HG03159 (cell line): ENCODE measurements at regions not wholly inside any gene's neighbourhood (a gene's known extent, or its start where the extent isn't known, plus 50 kb on each side); places are given as distances from the start of the nearest gene placed in this dataset.

ENCODE experiments used
- ATAC-seq: cut with Tn5 transposase; IDR thresholded peaks from one replicate; pipeline ENCODE4 v1.9.1; 2021; ENCODE audit warnings: mild to moderate bottlenecking, moderate library complexity; ENCODE audit not compliant: unreplicated experiment

- no peak for ATAC-seq
Observed at GRCh38 chr16:52056259-52056658, 490.7 kb downstream of the TOX3 start.

GRCh38 chr16:52055381-52055780 is 491.6 kb downstream of the TOX3 start:
- ATAC-seq, result no peak

- ATAC-seq, result no peak
Observed at GRCh38 chr16:52054326-52054725, 492.6 kb downstream of the TOX3 start.

- no peak for ATAC-seq
Observed at GRCh38 chr16:52052818-52053217, 494.1 kb downstream of the TOX3 start.

GRCh38 chr16:52051414-52052172 is 495.4 kb downstream of the TOX3 start:
- ATAC-seq, result no peak

GRCh38 chr16:52050418-52050817 is 496.5 kb downstream of the TOX3 start:
- no peak for ATAC-seq

GRCh38 chr16:52035436-52035835 is 511.5 kb downstream of the TOX3 start:
- no peak for ATAC-seq

- ATAC-seq, result no peak
Observed at GRCh38 chr16:52034830-52035229, 512.1 kb downstream of the TOX3 start.

- ATAC-seq, result no peak
Observed at GRCh38 chr16:52033992-52034391, 513.0 kb downstream of the TOX3 start.

GRCh38 chr16:52022980-52023379 is 524.0 kb downstream of the TOX3 start:
- no peak for ATAC-seq

GRCh38 chr16:52022177-52022576 is 524.8 kb downstream of the TOX3 start:
- ATAC-seq, result no peak

- ATAC-seq, result no peak
Observed at GRCh38 chr16:52016387-52016786, 530.6 kb downstream of the TOX3 start.

GRCh38 chr16:52005551-52005950 is 541.4 kb downstream of the TOX3 start:
- no peak for ATAC-seq

GRCh38 chr16:52004343-52004742 is 542.6 kb downstream of the TOX3 start:
- no peak for ATAC-seq

- no peak for ATAC-seq
Observed at GRCh38 chr16:52002026-52002425, 544.9 kb downstream of the TOX3 start.

- ATAC-seq, result no peak
Observed at GRCh38 chr16:51996516-51996915, 550.4 kb downstream of the TOX3 start.

GRCh38 chr16:51994597-51994996 is 552.3 kb downstream of the TOX3 start:
- no peak for ATAC-seq

GRCh38 chr16:51989637-51990230 is 557.2 kb downstream of the TOX3 start:
- no peak for ATAC-seq

GRCh38 chr16:51988977-51989376 is 558.0 kb downstream of the TOX3 start:
- ATAC-seq, result no peak

- no peak for ATAC-seq
Observed at GRCh38 chr16:51987519-51987918, 559.4 kb downstream of the TOX3 start.

- ATAC-seq, result no peak
Observed at GRCh38 chr16:51986717-51987116, 560.2 kb downstream of the TOX3 start.

- ATAC-seq, result no peak
Observed at GRCh38 chr16:51986301-51986700, 560.6 kb downstream of the TOX3 start.

- ATAC-seq, result no peak
Observed at GRCh38 chr16:51985126-51985525, 561.8 kb downstream of the TOX3 start.
